HG03457 (cell line): ENCODE measurements at regions not wholly inside any gene's neighbourhood (a gene's known extent, or its start where the extent isn't known, plus 50 kb on each side); places are given as distances from the start of the nearest gene placed in this dataset.
"Not testable (repeated sequence)": the region's sequence is repeated elsewhere in the genome, so short reads cannot be mapped to it uniquely, and the experiment has no call there.

Experiments
- ATAC-seq: cut with Tn5 transposase; IDR thresholded peaks from one replicate; pipeline ENCODE4 v1.9.1; 2021; ENCODE audit warnings: moderate number of reproducible peaks; ENCODE audit not compliant: unreplicated experiment

GRCh38 chr12:68540768-68541167 is 69.9 kb upstream of the RAP1B start:
- ATAC-seq: not testable (repeated sequence)

- ATAC-seq: not testable (repeated sequence)
Measured at GRCh38 chr12:68547318-68547717, 63.4 kb upstream of the RAP1B start.

- not testable (repeated sequence) for ATAC-seq
Measured at GRCh38 chr12:68552605-68553195, 58.0 kb upstream of the RAP1B start.

GRCh38 chr12:68557011-68557730 is 53.5 kb upstream of the RAP1B start:
- ATAC-seq: no peak

- ATAC-seq: no peak
Measured at GRCh38 chr12:68559246-68559645, 51.5 kb upstream of the RAP1B start.

- no peak for ATAC-seq
Measured at GRCh38 chr12:68559984-68560850, 50.5 kb upstream of the RAP1B start.

- ATAC-seq: no peak
Measured at GRCh38 chr12:68560851-68561422, 49.8 kb upstream of the RAP1B start.
